ENCODE measurements at regions not wholly inside any gene's neighbourhood (a gene's known extent, or its start where the extent isn't known, plus 50 kb on each side); places are given as distances from the start of the nearest gene placed in this dataset.

DNA sequence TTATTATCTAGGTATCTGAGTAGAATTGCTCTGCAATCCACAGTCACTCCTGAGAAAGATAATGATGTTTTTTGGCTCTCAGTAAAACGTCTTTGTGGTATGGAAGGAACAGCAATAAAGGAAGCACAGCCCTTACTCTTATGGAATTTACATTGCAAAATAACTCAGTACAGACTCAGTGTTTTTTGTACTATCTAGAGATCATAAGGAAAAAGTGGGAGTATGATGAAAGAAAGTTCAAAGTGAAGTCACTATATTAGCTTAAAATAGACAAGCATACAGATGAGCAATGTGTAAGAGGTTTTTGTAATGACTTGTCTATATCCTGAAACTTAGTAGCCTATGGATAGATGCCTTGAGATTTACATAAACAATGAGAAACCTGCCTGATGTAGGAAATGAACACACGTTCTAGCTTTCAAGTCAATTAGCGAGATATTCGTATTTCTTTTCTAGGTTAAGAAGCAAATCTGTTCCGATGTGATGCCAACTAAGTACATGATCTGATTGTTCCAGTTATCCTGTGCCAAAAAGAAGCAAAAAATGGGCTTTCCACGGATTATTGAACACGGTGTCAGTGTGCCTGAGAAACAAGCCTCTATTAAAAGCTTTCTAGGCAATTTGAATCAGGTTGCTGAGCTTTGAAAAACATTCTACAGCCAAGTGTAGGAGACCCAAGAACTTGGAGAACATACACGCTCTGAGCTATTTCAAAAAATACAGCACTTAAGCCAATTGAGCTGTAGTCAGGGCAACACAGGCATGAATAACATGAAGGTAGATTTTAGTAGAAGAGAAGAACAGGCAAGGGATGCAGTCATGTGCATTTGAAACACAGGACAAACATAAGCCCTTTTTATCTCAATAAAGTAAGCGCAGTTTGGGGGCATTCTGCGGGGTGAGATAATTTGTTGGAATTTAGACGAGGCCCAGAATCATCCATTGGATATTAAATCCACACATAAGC lies 86.3 kb upstream of the TAF11L2 start:
- POLR2A ChIA-PET (ENCODE audit: unreplicated experiment): no interaction called here
- no peak overlapping the region; the same call in 1 of the 2 replicates for H3K4me2 ChIP-seq (ENCODE audit: low read depth, low read length)

More for the DNA sequence above, 86.3 kb upstream of the TAF11L2 start:
- no peak overlapping the region for H4K8ac ChIP-seq (ENCODE audit: low read depth in 2 of 2, low read length in 2 of 2)
- in situ Hi-C loops (cut with MboI; ENCODE audit: low sequenced_read_pairs): no loop called here
- no peak overlapping the region for H2BK20ac ChIP-seq (ENCODE audit: low read depth, low read length)
- peak; percentile 79 for TF ChIP-seq CEBPB (IDR thresholded peaks at IDR 0.05; ENCODE audit: low read depth, low read length)
- no peak for TF ChIP-seq RAD21 (IDR thresholded peaks at IDR 0.05; ENCODE audit: low read length)
- H3K27ac ChIP-seq (ENCODE audit: insufficient read depth, low read length): no peak overlapping the region
- no peak overlapping the region for H2AK9ac ChIP-seq (replicated peaks; ENCODE audit: low read depth, low read length, poor library complexity)
- no peaks in the 10 kb centered on the region for H3K9me3 ChIP-seq (ENCODE audit: control insufficient read depth, insufficient read depth, low read length)
- no peaks in the 10 kb centered on the region for H4K20me1 ChIP-seq (ENCODE audit: insufficient read depth, low read length)
- intact Hi-C loops (cut with micrococcal nuclease): no loop called here
- H3K79me1 ChIP-seq (ENCODE audit: low read depth in 1 of 2, low read length in 2 of 2): no peaks in the 10 kb centered on the region
- H2BK15ac ChIP-seq (ENCODE audit: low read depth, low read length): no peak overlapping the region; the same call in 2 of the 3 replicates
- H3K36me3 ChIP-seq (ENCODE audit: control insufficient read depth, insufficient read depth, low read length): no peaks in the 10 kb centered on the region
- no peak overlapping the region for H4K91ac ChIP-seq (ENCODE audit: insufficient read depth, low read depth, low read length)
- H3K4ac ChIP-seq (ENCODE audit: low read depth, low read length): no peak overlapping the region
- H3K18ac ChIP-seq (ENCODE audit: low read depth, low read length): 0 out of 2 replicates have a peak overlapping the region, but pooled peaks have one; percentile 1
- no peak overlapping the region for H3K56ac ChIP-seq (ENCODE audit: extremely low read depth, insufficient read depth, low read length)
- 85% methylated on average over 5 of the region's 11 CpGs; no CpG with 5 or more reads in 1 of the 2 experiments for WGBS, 2 experiments (ENCODE audit: extremely low coverage in 2 of 2, insufficient read length in 1 of 2)
- ATAC-seq (ENCODE audit: low read depth) (no peak), DNase-seq (peak; percentile 69)
- CTCF ChIA-PET: interaction anchor here (1.2 kb wide), 1 partner anchor 10 kb away, joined by 3 read pairs; no protein-coding TSS in a partner anchor
- H3K9ac ChIP-seq (ENCODE audit: low read depth, low read length): no peak overlapping the region
- no peak overlapping the region for H3K4me3 ChIP-seq (ENCODE audit: insufficient read depth, low read depth, low read length)
- no peak overlapping the region for H4K5ac ChIP-seq (ENCODE audit: low read depth, low read length)
- H2BK5ac ChIP-seq (ENCODE audit: low read depth, low read length, poor library complexity, severe bottlenecking): no peak overlapping the region
- H3K4me1 ChIP-seq (ENCODE audit: control insufficient read depth, insufficient read depth, low read length): no peaks in the 10 kb centered on the region
- H2AK5ac ChIP-seq (ENCODE audit: low read depth, low read length): no peak overlapping the region
- no TSS peak for BruUV-seq (replicated peaks)
- no peak overlapping the region for H3K23ac ChIP-seq (ENCODE audit: low read depth, low read length)
- peak overlapping the region; percentile 3; the same call in 1 of the 2 replicates for H2BK120ac ChIP-seq (ENCODE audit: low read depth, low read length)
- no peak overlapping the region for H2AFZ ChIP-seq (replicated peaks; ENCODE audit: low read length, poor library complexity)
- dilution Hi-C loops (cut with HindIII; ENCODE audit: low sequenced_read_pairs, unreplicated experiment): no loop called here
- H3K9me1 ChIP-seq (ENCODE audit: insufficient read depth, low read length): no peaks in the 10 kb centered on the region
- H3K27me3 ChIP-seq (ENCODE audit: control insufficient read depth, insufficient read depth, low read length): peaks cover 2% of the 10 kb centered on the region; the same call in 1 of the 2 replicates
- no peak overlapping the region for H3K14ac ChIP-seq (replicated peaks; ENCODE audit: low read depth, low read length)

All from IMR-90 (cell line).